ENCODE measurements at regions not wholly inside any gene's neighbourhood (a gene's known extent, or its start where the extent isn't known, plus 50 kb on each side); places are given as distances from the start of the nearest gene placed in this dataset.

DNA sequence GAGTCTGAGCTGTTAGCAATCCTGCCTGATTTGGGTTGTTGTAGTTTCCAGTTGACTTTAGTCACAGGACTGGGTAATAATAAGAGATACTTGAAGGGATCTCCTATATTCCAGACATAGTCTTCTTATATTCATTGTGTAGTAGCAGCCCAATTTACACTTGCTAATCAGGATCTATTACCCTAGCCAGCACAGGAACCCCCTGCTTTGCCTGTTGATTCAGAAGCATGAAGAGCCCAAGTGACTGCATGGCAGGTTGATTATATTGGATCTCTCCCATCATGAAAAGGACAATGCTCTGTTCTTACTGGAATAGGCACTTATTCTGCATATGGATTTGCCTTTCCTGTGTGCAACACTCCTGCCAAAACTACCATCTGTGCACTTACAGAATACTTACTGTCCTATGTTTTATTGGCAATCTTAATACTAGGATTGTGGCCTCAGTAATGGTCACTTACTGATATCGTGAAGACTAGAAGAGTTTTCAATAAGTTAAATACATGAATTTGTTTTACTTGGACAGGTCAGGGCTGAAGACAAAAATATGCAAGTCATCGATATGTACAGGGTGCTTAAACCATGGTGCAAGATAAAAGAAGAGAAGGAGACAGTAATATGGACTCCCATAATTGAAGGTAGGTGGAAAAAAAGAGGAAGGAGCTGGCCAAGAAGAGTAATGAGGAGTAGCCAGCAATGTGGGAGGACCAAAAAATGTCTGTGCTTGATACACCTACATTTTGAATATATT, 304.1 kb downstream of the MCTP2 start:
- no peak for FAIRE-seq

DNA sequence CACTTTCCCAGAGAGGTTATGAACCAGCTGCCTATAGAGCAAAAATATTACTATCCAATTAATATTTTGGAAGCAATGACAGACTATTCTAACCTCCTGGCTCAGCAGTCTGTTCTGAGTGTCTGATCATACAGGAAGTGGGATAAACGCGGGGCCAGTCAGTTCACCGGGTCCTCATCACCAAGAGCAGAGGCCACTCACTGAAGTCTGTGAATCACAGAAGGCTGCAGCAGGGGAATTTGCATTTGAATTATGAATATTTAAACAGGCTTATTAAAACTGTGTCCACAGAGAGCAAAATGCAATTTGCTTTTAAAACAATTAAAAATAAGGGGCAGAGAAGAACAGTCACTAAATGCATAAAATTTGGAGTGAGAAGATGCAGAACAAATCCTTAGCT, 305.2 kb downstream of the MCTP2 start:
- FAIRE-seq = no peak

DNA sequence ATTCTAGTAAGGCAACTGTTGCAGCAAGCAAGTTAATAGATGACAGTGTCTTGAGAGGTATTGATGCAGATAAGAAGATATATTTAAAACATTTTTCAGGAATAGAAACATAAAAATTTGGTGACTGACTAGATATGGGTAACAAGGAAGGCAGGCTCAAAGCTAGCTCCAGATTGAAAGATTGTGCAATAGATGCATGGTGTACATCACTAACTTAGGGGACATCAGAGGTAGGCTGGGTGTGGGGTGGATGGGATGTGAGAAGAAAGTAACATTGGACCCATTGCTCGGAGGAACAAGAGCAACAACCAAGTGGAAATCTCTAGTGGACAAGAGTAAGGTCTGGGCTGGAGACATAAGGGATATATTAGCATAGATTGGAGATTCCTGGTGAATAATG, 306.9 kb downstream of the MCTP2 start:
- FAIRE-seq = no peak

DNA sequence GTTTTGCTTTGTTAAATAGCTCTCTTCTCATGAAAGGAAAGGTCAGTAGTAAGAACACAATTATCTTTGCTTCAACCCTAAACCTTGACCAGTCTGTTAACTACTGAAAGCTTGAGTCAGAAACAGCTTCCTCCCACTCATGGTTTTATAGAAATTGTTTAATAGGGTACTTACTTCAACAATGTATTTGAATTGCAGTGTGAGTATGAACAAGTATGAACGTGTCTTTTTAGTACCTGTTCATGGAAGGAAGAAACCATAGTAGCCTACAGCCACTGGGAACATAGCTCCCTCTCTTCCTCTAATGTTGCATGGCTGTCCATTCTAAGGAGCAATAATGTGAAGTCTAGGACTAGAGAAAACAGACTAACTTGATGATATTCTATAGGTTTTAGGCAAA, 311.0 kb downstream of the MCTP2 start:
- FAIRE-seq = no peak

- no peak for FAIRE-seq
Observed at GRCh38 chr15:94546808-94547207, 315.4 kb downstream of the MCTP2 start.

DNA sequence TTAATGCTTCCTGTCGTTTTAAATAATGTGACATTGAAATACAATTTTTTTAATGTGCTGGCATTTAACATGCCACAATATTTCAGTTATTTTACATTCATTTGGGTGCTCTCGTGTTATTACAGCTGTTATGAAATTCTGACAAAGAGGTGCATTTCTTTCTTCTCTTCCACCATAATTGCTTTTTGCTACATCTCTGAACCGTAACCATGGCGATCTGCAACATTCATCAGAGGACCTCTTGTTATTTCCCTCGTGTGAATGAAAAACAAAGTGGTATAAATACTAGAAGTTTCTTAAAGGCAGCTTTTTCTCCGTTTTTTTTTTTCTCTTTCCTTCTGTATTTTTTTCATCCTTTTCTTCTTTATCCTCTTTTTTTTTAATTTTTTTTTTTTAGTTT, 316.4 kb downstream of the MCTP2 start:
- no peak for FAIRE-seq

DNA sequence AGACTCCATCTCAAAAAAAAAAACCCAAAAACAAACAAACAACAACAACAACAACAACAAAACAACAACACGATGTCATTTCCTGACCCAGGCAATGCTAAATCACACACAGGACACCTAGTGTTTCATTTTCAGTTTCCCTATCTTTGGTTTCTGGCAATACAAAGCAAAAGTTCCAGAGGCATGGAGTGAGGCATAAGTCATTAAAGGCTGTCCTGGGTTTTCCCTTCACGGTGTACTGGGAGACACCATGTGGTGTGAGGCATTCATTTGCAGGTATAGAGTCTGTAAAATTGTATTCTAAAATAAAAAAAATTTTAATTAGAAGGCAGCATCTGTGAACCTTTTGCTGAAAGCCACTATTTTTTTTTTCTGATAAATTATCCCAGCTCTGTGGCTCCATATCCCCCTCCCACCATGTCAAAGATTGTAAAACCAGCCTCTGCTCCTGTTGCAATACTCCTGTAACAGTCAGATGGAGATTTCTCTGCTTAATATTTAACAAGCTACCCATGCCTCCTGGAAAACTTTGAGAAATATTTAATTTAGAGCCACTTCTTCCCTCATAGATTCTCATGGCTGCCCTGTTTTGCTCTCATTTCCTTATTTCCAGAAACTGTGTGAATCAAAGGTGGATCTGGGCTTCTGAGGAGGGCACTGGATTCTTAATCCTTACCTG, 324.6 kb downstream of the MCTP2 start:
- no peak for FAIRE-seq

- no peak for FAIRE-seq
Observed at GRCh38 chr15:94561036-94561689, 329.8 kb downstream of the MCTP2 start.

DNA sequence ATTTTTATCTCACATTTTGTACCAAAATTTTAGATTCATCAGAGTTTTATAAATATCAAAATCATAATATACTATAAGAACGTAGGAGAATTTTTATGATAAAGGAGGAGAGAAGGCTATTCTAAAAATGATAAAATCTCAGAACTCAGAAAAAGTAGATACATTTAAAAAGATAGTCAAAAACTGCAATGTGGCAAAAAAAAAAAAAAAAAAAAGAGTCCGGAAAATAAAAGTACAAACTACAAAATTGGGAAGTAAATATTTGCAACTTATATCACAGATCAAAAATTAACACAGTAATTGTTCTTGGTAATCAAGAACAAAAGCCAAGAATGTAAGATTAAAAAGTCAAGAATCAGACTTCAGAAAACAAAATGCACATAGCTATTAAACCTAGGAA, 332.1 kb downstream of the MCTP2 start:
- FAIRE-seq = no peak

- FAIRE-seq = no peak
Observed at GRCh38 chr15:94576889-94577533, 345.6 kb downstream of the MCTP2 start.

DNA sequence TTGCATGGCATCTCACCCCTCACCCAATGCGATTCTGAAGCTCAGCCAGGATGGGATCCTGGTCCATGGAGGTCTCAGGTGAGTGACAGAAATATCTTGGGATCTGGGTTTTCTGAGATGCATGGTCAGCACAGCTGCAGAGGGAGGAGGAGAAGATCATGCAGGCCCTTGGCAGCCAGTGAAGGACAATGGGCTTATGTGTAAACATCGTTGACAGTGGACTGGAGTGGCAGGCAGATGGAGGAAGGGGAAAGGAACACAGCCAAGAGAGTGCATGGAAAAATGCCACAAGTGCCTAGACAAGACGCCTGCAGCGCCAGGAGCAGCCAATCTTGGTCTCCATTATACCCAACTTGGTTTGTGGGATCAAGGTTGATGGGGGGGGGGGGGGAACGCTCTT, 347.9 kb downstream of the MCTP2 start:
- no peak for FAIRE-seq

GRCh38 chr15:94580211-94580885, 349.0 kb downstream of the MCTP2 start:
- no peak for FAIRE-seq

- FAIRE-seq = no peak
Observed at GRCh38 chr15:94582368-94582767, 351.0 kb downstream of the MCTP2 start.

- no peak for FAIRE-seq
Observed at GRCh38 chr15:94584833-94585244, 353.5 kb downstream of the MCTP2 start.

DNA sequence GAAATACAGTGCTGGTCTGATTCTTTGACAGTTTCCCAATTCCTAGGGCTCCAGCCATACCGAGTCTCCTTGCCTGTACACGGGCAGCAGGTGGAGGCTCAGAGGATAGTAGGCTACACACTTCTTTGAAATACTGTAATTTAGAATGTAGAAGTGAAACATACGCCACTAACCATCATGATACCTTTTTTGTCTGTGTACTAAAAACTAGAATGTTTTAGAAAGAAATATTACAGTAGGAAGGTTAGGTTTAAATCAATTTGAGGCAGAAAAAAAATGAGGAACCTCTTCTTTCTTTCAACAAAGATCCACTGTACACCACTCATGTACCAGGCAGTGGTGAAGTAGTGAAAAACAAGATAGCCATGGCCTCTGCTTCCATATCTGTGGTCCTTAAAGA, 354.7 kb downstream of the MCTP2 start:
- FAIRE-seq = no peak

GRCh38 chr15:94587113-94587512, 355.8 kb downstream of the MCTP2 start:
- FAIRE-seq = no peak

DNA sequence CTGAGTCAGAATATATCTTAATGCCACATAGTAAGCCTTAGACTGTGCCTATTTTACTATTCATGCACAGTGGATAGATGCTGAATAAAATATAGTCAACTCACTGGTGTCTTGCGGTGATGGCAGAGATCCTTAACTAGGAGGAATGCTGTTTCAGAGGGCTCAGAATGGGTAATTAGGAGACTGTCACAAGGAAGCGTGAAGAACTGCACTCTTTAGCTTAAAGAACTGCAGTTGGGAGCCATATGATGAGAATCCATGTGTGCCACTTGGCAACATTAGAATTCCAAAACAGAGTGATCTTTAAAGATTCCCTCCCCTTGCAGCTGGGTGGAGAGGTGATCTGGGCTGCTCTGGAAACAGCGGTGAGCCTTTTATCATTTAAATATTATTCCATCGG, 357.6 kb downstream of the MCTP2 start:
- FAIRE-seq = no peak

DNA sequence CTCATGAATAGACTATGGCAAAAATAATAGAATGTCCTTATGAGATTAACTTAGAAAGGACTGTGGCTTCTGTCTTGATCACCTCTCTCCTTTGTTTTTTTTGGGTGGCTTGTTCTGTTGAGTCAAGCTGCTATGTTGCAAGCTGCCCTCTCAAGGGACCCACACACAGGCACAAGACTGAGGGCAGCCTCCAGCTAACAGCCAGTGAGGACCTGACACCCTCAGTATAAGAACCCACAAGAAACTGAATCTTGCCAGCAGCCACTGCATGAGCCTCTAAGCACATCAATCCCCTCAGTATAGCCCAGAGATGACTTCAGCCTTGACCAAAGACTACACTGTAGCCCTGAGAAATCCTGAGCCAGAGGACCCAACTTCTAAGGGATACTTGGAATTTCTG, 361.1 kb downstream of the MCTP2 start:
- FAIRE-seq = no peak

DNA sequence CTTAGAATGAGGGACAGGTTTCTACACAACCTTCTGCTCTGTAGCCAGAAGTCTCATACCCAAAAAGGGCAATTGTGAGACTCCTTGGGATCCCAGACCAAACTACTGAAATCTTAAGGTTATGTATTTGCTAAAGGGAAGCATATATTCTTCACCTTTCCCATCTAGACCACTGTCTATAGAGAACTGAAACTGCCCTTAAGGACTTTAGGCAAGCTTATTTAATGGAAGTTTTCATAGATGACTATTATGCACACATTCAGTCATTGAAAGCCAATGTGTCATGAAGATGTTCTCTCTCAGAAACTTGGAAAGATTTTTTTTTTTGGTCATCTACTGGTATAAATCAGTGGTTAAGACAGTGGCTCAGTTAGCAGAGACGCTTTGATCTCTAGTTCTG, 365.3 kb downstream of the MCTP2 start:
- no peak for FAIRE-seq

DNA sequence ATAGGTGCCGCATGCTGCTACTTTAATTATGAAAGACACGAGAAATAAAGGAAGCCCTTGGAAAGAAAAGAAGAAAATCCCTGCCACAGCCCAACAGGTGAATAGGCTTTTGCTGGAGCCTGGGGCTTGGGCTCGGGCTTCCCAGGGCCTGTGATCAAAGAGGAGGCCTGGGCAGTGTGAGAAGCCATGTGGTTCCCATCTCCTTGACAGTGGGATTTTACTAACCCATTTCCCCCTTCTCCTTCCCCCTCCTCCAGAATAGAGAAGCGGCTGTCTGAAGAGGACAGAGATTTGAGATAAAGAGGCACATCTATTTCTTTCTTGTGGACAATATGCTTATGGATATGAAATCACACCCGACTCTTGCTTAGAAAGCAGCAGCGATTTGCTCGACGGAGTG, 369.1 kb downstream of the MCTP2 start:
- no peak for FAIRE-seq

DNA sequence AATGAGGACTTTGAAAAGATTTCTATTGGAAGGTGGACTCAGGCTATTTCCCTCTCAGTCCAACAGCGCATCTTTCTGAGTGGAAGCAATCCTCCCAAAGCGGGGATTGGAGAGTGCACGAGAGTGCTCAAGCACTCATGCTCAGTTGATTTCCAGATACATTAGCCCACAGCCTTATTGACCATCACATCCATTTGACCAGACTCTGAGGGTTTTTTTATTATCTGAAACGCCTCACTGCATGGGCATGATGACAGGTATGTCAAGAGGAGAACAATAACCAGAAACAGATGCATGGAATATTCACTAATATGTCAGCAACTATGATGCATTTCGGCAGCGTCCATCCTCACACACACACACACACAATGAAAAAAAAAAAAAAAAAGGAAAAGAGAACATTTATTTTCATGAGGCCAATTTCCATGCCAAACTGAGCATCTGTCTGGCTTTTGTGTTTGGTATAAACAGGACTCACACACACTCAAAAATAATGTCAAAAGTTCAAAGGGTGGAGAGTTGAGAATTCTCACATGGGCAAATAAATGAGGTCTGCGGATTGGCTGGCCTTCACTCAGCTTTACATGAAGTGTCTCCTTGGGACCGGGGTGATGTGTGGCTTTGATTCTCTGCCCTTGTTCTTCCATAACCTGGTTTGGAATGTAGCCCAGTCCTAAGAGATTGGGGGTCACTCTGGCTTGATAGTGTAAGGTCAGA, 371.6 kb downstream of the MCTP2 start:
- no peak for FAIRE-seq

DNA sequence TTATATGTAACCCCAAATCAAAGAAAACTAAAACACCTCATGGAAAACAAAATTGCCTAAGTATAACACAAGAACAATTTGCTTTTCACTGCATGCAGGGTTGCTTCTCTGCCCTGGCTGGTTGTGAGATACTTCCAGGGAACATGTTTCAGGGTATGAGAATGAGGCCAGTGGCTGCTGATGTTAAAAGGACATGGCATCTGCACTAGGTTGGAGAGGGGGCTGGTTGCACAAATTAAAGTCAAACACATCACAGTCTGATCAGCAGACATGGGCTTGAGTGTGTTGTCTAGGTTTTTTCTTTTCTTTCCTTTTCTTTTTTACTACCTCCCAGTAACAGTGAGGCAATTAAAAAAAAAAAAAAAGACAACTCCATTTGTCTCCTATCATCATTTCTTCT, 374.9 kb downstream of the MCTP2 start:
- FAIRE-seq = no peak

All from islet of Langerhans (tissue), 1 donor.